ENCODE measurements at regions not wholly inside any gene's neighbourhood (a gene's known extent, or its start where the extent isn't known, plus 50 kb on each side); places are given as distances from the start of the nearest gene placed in this dataset.

DNA sequence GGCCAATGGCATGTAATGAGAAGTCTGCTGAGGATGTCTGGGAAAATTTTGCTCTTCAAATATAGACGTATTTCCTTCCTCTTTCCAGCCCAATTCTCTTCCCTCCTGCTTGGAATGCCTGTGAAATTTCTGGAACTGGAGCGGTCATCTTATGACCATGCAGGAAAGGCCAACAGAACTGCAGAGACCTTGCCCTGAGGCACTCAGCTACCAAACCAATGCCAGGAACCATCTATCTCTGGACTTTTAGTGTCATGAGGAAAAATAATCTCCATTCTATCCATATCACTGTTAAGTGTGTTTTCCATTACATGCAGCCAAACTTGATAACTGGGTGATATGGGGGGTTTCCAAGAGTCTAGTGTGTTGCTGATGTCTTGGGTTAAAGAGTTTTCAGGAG lies 363.7 kb downstream of the SLC4A3 start:
- Histone ChIP-seq H2AFZ (ENCODE audit: low read depth, low read length) (no peak overlapping the region), H3K36me3 (ENCODE audit: insufficient read depth, low read length) (no peaks in the 10 kb centered on the region), H3K79me2 (ENCODE audit: insufficient read depth, low read length) (no peaks in the 10 kb centered on the region), H3K4me3 (ENCODE audit: insufficient read depth, low read depth, low read length) (no peak overlapping the region), H3K27ac (ENCODE audit: low read depth, low read length) (no peak overlapping the region), H3K4me2 (ENCODE audit: low read length) (no peak overlapping the region), H3K4me1 (ENCODE audit: insufficient read depth, low read length) (no peaks in the 10 kb centered on the region), H3K9me3 (ENCODE audit: insufficient read depth, low read depth, low read length) (no peaks in the 10 kb centered on the region), H4K20me1 (ENCODE audit: insufficient read depth, low read length) (no peaks in the 10 kb centered on the region), H3K9ac (ENCODE audit: low read length) (no peak overlapping the region), H3K27me3 (ENCODE audit: insufficient read depth, low read length) (no peaks in the 10 kb centered on the region)
- H3K9me3 Mint-ChIP-seq (ENCODE audit: unreplicated experiment), result peaks cover 3% of the 10 kb centered on the region
- H3K4me3 Mint-ChIP-seq (ENCODE audit: unreplicated experiment), result no peak overlapping the region
- no peak for FAIRE-seq
- TF ChIP-seq EZH2 (IDR thresholded peaks at IDR 0.05; ENCODE audit: insufficient read depth, low read length), result no peak
- TF ChIP-seq, protein P1, sequence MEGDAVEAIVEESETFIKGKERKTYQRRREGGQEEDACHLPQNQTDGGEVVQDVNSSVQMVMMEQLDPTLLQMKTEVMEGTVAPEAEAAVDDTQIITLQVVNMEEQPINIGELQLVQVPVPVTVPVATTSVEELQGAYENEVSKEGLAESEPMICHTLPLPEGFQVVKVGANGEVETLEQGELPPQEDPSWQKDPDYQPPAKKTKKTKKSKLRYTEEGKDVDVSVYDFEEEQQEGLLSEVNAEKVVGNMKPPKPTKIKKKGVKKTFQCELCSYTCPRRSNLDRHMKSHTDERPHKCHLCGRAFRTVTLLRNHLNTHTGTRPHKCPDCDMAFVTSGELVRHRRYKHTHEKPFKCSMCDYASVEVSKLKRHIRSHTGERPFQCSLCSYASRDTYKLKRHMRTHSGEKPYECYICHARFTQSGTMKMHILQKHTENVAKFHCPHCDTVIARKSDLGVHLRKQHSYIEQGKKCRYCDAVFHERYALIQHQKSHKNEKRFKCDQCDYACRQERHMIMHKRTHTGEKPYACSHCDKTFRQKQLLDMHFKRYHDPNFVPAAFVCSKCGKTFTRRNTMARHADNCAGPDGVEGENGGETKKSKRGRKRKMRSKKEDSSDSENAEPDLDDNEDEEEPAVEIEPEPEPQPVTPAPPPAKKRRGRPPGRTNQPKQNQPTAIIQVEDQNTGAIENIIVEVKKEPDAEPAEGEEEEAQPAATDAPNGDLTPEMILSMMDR (IDR thresholded peaks at IDR 0.05; ENCODE audit: insufficient read depth, low read depth, low read length), result no peak
- H3K27ac Mint-ChIP-seq (ENCODE audit: unreplicated experiment), result no peak overlapping the region
- H3K4me1 Mint-ChIP-seq (ENCODE audit: low read depth, unreplicated experiment), result peaks cover 14% of the 10 kb centered on the region
- DNase-seq (ENCODE audit: low read depth), result no peak
- H3K36me3 Mint-ChIP-seq (ENCODE audit: low read depth, unreplicated experiment), result no peaks in the 10 kb centered on the region
- H3K27me3 Mint-ChIP-seq (ENCODE audit: low read depth, unreplicated experiment), result peaks cover 4% of the 10 kb centered on the region

DNA sequence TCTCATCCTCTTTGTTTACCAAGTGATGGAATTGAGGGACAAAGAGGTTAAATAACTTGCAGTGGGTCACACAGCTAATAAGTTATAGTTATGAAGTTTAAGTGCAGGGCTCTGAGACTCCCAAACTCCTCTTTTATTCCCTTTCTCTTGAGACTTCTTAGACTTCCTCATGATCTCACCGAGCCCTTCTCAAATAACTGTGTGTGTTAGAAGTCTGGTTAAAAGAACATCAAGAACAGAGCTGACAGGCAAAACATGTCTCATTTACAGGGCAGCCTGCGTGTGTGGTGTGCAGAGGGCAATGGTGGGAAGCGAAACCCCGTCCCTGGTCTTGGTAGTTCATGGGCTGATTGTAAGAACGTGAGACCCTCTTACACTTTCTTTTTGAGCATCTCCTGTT lies 368.0 kb downstream of the SLC4A3 start:
- H3K27ac Mint-ChIP-seq (ENCODE audit: unreplicated experiment), result no peak overlapping the region
- H3K27me3 Mint-ChIP-seq (ENCODE audit: low read depth, unreplicated experiment), result peaks cover 5% of the 10 kb centered on the region
- Histone ChIP-seq H3K4me3 (ENCODE audit: insufficient read depth, low read depth, low read length) (no peak overlapping the region), H3K9me3 (ENCODE audit: insufficient read depth, low read depth, low read length) (no peaks in the 10 kb centered on the region), H2AFZ (ENCODE audit: low read depth, low read length) (no peak overlapping the region), H3K9ac (ENCODE audit: low read length) (no peak overlapping the region), H3K27me3 (ENCODE audit: insufficient read depth, low read length) (no peaks in the 10 kb centered on the region), H3K4me1 (ENCODE audit: insufficient read depth, low read length) (no peaks in the 10 kb centered on the region), H3K27ac (ENCODE audit: low read depth, low read length) (no peak overlapping the region), H4K20me1 (ENCODE audit: insufficient read depth, low read length) (no peaks in the 10 kb centered on the region), H3K79me2 (ENCODE audit: insufficient read depth, low read length) (no peaks in the 10 kb centered on the region), H3K4me2 (ENCODE audit: low read length) (no peak overlapping the region), H3K36me3 (ENCODE audit: insufficient read depth, low read length) (no peaks in the 10 kb centered on the region)
- H3K4me3 Mint-ChIP-seq (ENCODE audit: unreplicated experiment), result no peak overlapping the region
- H3K9me3 Mint-ChIP-seq (ENCODE audit: unreplicated experiment), result peaks cover 7% of the 10 kb centered on the region
- no peak for DNase-seq (ENCODE audit: low read depth)
- H3K36me3 Mint-ChIP-seq (ENCODE audit: low read depth, unreplicated experiment), result no peaks in the 10 kb centered on the region
- FAIRE-seq, result no peak
- peaks cover 14% of the 10 kb centered on the region for H3K4me1 Mint-ChIP-seq (ENCODE audit: low read depth, unreplicated experiment)
- no peak for TF ChIP-seq EZH2 (IDR thresholded peaks at IDR 0.05; ENCODE audit: insufficient read depth, low read length)
- TF ChIP-seq, protein P1 (IDR thresholded peaks at IDR 0.05; ENCODE audit: insufficient read depth, low read depth, low read length), result no peak

DNA sequence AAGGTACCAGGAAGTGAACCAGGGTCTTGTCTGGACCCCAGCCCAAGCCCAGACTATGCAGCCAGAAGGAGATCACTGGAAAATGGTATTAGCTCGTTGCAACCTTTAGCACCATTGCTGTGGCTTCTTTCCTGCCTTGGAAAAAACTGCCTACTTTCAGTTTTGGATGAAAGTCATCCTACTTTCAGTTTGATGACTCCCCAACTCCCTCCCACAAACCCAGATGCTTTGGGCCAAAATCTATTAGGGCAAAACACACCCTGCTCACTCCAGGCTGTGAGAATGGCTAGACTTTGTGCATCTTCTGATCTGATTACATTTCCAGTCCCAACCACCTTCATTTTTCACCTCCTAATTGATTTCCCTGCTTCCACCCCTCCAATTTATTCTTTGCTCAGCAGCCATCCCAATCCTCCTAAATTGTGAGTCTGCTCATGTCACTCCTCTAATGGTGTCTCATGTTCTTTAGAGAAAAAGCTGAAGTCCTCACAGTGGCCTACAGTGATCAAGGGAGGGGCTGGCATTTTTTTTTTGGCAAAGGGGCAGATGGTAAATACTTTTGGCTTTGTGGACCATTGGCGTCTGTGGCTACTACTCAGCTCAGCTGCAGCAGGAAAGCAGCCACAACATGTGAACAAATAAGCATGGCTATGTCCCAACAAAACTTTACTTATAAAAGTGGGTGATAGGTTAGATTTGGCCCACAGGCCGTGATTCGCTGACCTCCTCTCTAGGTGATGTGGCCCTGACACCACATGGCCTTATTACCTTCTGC lies 368.7 kb downstream of the SLC4A3 start:
- DNase-seq (ENCODE audit: low read depth), result no peak
- Mint-ChIP-seq H3K36me3 (ENCODE audit: low read depth, unreplicated experiment) (no peaks in the 10 kb centered on the region), H3K27me3 (ENCODE audit: low read depth, unreplicated experiment) (peaks cover 5% of the 10 kb centered on the region), H3K9me3 (ENCODE audit: unreplicated experiment) (peaks cover 7% of the 10 kb centered on the region), H3K27ac (ENCODE audit: unreplicated experiment) (peak overlapping the region; percentile 35), H3K4me1 (ENCODE audit: low read depth, unreplicated experiment) (peaks cover 18% of the 10 kb centered on the region), H3K4me3 (ENCODE audit: unreplicated experiment) (no peak overlapping the region)
- Histone ChIP-seq H3K4me3 (ENCODE audit: insufficient read depth, low read depth, low read length) (no peak overlapping the region), H3K9ac (ENCODE audit: low read length) (no peak overlapping the region), H3K4me1 (ENCODE audit: insufficient read depth, low read length) (no peaks in the 10 kb centered on the region), H2AFZ (ENCODE audit: low read depth, low read length) (no peak overlapping the region), H3K27ac (ENCODE audit: low read depth, low read length) (no peak overlapping the region), H3K4me2 (ENCODE audit: low read length) (no peak overlapping the region), H3K36me3 (ENCODE audit: insufficient read depth, low read length) (no peaks in the 10 kb centered on the region), H3K79me2 (ENCODE audit: insufficient read depth, low read length) (no peaks in the 10 kb centered on the region), H4K20me1 (ENCODE audit: insufficient read depth, low read length) (no peaks in the 10 kb centered on the region), H3K9me3 (ENCODE audit: insufficient read depth, low read depth, low read length) (no peaks in the 10 kb centered on the region), H3K27me3 (ENCODE audit: insufficient read depth, low read length) (no peaks in the 10 kb centered on the region)
- no peak for FAIRE-seq
- no peak for TF ChIP-seq EZH2 (IDR thresholded peaks at IDR 0.05; ENCODE audit: insufficient read depth, low read length)
- TF ChIP-seq, protein P1 (IDR thresholded peaks at IDR 0.05; ENCODE audit: insufficient read depth, low read depth, low read length), result no peak
